GM20431 (cell line): ENCODE measurements at regions not wholly inside any gene's neighbourhood (a gene's known extent, or its start where the extent isn't known, plus 50 kb on each side); places are given as distances from the start of the nearest gene placed in this dataset.

Experiments
- in situ Hi-C: fragments of 300-500 bp; cut with MseI, MboI; formaldehyde crosslinking; loops from one replicate; pipeline ENCODE4 v1.15.0; 2020; ENCODE audit warnings: low sequenced_read_pairs; ENCODE audit not compliant: unreplicated experiment

GRCh38 chr10:3850999-3851937 lies 66.3 kb upstream of the KLF6 start:
- in situ Hi-C loops = no loop called here

- in situ Hi-C loops = no loop called here
Measured at GRCh38 chr10:3848775-3849635, 64.0 kb upstream of the KLF6 start.

GRCh38 chr10:3848005-3848774 lies 63.2 kb upstream of the KLF6 start:
- in situ Hi-C loops = no loop called here

- in situ Hi-C loops = no loop called here
Measured at GRCh38 chr10:3846736-3847135, 61.7 kb upstream of the KLF6 start.

- in situ Hi-C loops = no loop called here
Measured at GRCh38 chr10:3844491-3845025, 59.5 kb upstream of the KLF6 start.

- in situ Hi-C loops = no loop called here
Measured at GRCh38 chr10:3838460-3839437, 53.7 kb upstream of the KLF6 start.

- in situ Hi-C loops = no loop called here
Measured at GRCh38 chr10:3837647-3838459, 52.8 kb upstream of the KLF6 start.

GRCh38 chr10:3836222-3836820 lies 51.3 kb upstream of the KLF6 start:
- in situ Hi-C loops = no loop called here

- in situ Hi-C loops = no loop called here
Measured at GRCh38 chr10:3835770-3836169, 50.8 kb upstream of the KLF6 start.

- in situ Hi-C loops = no loop called here
Measured at GRCh38 chr10:3834947-3835346, 49.9 kb upstream of the KLF6 start.
